IPS DF 19.7 (cell line): ENCODE measurements at regions not wholly inside any gene's neighbourhood (a gene's known extent, or its start where the extent isn't known, plus 50 kb on each side); places are given as distances from the start of the nearest gene placed in this dataset.

ENCODE experiments used
- DNase-seq: peaks from one replicate; pipeline ENCODE4 v3.0.0-alpha.2; 2013; ENCODE audit warnings: low read depth, low spot score

DNA sequence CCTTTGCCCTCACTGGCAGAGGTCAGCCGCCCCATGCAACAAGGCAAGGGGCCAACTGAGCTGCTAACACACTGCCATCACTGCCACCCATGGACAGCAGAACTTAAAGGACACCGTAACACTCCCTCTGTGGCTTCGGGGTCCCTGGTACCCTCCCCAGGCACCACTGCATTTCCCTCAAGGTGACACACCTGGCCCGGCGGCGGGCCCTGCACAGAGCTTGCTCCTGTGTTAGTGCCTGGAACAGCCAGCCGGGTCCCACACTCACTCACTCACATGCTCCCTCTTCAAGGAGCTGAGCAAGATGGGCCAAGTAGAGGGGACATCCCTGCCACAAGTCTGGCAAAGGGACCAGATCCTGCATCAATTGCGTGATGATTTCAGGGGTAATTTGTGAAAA lies 126.5 kb upstream of the SOX4 start:
- no peak for DNase-seq

DNA sequence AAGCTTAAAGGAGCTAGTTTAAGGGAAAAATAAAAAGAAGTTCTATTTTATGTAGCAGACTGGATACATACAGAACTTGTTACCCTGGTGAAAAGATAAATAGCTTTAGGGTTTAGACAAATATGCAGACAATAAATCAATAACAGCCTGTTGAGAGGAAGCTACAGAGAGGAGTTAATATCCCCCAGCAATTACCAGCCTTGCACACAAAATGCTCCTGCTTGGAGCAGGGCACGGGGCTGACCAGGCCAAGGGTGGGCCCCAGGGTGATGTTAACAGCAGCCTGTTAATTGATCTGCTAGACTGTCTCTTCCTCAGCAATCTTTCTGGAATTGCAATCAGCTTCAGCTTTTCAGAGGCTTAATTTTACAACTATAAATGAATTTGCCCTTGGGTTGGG lies 125.1 kb upstream of the SOX4 start:
- no peak for DNase-seq

GRCh38 chr6:21469213-21469612 lies 124.3 kb upstream of the SOX4 start:
- no peak for DNase-seq

- no peak for DNase-seq
Observed at GRCh38 chr6:21476112-21476511, 117.4 kb upstream of the SOX4 start.

GRCh38 chr6:21478411-21478810 lies 115.1 kb upstream of the SOX4 start:
- DNase-seq: no peak

DNA sequence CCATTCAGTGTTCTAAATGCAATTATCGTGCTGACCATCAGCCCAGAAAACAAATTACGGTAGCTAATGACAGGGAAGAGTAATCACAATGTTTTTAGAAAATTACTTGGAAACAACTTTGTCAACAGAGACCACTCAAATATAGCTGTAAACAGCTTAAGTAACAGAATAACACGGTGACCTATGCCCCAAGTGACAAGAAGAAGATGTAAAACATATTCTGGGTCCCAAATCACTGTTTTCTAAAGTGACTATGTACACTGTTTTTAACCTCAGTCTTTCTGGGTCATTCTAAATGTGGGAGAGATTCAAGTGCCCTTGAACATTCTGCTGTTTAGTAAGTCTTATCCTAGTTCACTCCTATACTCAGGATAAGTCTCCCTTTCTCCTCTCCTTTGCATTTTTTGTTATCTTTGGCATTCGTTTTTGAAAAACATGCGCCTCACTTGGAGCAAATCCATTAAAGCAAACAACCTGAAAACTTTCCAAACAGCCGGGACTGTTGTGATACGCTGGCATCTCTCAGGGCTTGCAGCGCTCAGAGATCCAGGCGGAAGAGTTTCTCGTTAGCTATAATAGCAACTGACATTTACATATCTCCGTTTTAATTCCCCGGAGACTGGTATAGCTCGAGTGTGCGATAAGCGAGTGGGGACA lies 114.5 kb upstream of the SOX4 start:
- no peak for DNase-seq

DNA sequence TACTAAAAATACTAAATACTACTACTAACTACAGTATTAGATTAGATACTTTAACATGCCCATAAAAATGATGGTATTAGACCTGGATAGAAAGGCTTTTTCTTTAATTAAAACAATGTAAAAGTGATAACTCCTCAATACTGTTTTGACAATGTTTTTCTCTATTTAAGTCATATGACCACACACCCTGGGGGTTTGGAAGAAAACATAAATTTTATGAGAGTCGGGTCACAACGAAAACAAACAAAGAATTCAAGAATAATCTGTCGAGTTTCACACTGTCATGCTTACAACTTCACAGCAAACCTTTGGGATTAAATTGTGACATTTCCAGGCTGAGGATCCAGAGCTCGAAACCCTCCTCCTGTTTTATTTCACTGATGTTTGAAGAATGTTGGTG lies 107.4 kb upstream of the SOX4 start:
- DNase-seq: no peak

GRCh38 chr6:21489826-21490225 lies 103.7 kb upstream of the SOX4 start:
- DNase-seq: no peak

DNA sequence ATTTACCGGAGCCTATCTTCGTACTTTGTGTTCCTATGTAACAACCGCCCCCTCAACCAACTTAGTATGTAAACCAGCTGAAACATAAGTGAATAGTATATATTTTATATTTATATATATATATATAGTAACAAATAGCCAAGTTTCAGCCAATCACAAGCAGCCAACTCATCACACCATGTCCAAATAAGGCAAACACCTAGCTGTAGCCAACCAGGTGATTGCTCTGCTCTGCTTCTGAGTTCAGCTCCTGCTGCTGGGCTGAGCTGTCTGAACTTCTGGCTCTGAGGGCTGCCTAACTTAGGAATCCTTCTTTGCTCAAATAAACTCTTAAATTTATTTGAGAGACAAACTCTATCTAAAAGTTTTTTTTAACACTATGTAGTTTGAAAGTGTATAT lies 101.6 kb upstream of the SOX4 start:
- no peak for DNase-seq

DNA sequence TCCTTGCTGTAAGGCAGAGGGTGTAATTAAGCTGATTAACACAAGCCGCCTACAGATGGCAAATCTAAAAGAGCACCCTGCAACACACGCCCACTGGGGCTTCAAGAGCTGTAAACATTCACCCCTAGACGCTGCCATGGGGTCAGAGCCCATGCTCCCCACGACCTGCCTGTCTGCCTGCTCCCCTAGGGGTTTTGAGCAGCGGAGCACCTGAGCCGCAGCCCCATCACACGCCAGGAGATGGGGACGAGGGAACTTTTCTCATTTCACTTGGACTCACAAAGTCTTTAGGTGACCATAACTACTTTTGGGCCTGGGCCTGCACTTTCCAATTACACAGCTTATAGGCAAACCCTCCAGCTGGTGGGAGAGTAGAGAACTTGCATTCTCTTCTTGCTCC lies 99.0 kb upstream of the SOX4 start:
- DNase-seq: no peak

GRCh38 chr6:21496196-21496595 lies 97.4 kb upstream of the SOX4 start:
- no peak for DNase-seq

DNA sequence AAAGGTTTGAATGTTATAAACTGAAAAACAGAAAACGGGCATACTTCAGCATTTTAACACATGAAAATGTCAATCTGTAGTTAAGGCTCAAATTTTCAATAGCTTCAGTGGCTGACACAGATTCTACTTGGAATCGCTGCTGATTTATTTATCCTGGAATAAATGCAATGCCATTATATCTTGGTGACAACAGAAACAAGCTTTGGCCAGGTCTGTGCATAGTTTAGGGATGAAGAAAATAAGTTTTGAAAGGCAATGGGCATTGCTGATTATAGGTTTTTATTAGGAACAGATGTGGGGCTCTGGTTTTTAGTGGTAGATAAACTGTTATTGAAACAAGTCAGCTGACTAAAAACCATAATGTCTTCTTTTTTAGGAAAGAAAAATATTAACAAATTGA lies 96.8 kb upstream of the SOX4 start:
- DNase-seq: no peak

DNA sequence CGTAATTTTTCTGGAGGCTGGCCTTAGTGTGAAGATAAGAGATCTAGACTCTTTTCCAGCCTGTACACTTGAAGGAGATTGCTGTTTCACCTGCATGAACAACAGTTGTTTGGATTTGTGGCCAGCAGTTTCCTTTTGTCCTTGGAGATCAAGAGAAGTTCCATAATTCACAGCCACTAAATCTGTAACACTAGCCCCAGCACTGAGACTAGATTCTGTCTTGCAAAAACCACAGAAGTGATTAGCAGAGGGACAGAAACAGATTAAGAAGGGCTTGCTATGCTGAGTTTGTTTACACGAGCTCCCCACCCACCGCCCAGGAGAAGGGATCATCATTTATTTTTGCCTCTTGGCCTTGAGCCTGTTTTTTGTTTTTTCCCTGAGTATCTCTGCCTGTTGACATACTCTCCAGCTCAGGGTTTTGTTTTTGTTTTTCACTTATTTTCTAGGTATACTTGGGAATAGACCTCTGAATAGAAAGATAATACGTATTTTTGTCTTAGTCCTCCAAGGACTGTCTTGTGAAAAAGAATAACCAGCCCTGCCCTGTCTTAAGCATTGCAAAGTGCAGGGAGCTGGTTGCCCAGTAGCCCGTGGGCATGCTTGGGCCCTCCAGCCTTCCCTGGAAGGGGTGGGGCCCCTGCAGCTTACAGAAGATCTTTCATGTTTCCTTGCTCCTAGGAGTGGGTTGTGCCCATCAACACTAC lies 93.1 kb upstream of the SOX4 start:
- DNase-seq: no peak

DNA sequence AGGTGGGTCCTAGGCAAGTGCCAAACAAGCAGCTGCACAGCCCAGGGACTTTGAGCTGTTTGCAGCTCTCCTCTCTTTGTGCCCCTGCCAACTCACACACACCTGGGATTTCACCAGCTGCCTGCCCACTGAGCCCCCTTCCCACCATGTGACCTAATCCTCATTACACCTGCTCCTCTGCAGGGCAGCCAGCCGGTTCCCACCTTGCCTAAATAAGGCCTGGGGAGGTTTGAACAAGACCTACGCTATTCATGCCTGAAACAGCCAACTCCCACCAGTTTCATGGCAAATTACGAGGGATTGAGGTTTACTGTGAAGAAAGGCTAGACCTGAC lies 92.6 kb upstream of the SOX4 start:
- DNase-seq: no peak

DNA sequence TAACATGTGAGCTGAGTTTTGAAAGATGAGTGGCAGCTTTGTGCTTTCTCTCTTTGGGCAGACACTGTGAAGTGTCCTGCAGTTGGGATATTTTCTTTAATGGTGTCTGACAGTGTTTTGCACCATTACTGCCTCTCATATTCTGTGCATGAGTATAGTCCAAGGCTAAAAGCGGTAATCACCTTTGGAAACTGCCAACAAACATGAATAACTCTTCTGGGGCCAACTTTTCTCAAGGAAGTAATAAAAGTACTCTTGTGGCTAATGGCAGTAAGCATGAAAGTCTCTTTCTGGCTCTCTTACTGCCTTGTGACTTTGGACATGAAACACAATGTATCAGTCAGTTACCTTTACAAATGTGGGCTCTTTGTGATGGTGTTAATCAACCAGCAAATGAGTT lies 91.7 kb upstream of the SOX4 start:
- no peak for DNase-seq

GRCh38 chr6:21502682-21503081 lies 90.9 kb upstream of the SOX4 start:
- no peak for DNase-seq

GRCh38 chr6:21504790-21505189 lies 88.8 kb upstream of the SOX4 start:
- DNase-seq: no peak

- no peak for DNase-seq
Observed at GRCh38 chr6:21505574-21505990, 88.0 kb upstream of the SOX4 start.

DNA sequence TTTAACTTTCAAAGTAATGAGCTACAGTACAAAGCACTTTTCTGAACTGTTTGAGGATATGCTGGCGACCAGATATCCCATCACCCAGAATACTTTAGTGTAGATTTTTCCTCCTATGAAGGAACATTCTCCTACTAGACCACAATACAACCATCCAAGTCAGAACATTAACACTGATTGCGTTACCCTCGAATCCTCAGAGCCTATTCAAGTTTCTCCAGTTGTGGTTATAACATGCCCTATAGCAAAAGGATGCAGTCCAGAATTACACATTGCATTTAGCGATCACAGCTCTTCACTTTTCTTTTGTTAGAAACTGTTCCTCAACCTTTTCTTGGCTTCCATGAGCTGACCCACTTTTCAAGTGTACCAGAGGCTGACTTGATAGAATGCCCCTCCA lies 87.4 kb upstream of the SOX4 start:
- DNase-seq: no peak

- DNase-seq: no peak
Observed at GRCh38 chr6:21507811-21508210, 85.7 kb upstream of the SOX4 start.

DNA sequence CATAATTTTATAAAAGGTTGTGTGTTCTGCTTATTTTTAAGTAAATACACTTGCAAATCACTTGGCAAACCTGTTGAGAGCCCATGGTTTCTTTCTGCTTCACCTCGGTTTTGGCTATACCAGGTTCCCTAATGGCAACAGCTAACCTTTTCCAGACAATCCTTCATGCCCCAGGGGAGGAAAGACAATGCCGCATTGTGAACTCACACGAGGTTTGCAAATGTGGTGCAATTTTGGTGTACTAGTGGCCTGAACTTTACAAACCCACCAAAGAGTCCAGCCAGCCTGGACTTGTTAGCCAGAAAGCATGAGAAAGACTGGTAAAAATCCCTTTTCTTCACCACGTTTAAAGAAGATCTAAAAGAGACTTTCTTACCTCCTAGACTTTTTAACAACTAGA lies 84.8 kb upstream of the SOX4 start:
- DNase-seq: no peak

DNA sequence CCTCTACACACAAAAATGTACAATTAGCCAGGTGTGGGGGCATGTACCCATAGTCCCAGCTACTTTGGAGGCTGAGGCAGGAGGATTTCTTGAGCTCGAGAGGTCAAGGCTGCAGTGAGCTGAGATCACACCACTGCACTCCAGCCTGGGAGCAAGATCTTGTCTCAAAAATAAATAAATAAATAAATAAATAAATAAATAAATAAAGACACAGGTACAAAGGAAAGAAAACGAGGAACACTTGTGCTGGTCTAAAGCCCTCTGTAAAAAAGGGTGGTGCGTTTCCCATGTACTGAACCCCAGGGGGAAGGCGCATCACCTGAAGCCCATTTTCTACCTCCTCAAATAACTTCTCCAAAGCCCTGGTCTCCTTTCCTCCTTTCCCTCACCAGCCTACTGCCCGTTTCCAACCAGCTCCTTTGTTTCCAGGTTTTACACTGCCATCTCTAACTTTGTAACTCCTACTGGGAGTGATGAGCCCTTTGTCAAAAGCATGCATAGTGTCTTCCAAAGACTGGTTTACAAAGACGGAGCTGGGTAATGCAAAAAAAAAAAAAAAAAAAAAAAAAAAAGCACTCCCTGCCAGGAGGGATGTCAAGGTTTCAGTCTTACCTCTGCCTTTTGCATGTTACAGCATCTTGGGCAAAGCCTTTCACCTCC lies 81.5 kb upstream of the SOX4 start:
- DNase-seq: no peak

GRCh38 chr6:21514288-21514687 lies 79.3 kb upstream of the SOX4 start:
- DNase-seq: no peak
